ENCODE measurements at regions not wholly inside any gene's neighbourhood (a gene's known extent, or its start where the extent isn't known, plus 50 kb on each side); places are given as distances from the start of the nearest gene placed in this dataset.

- TF ChIP-seq ZBED4 (CRISPR knock-in tag; IDR thresholded peaks at IDR 0.05; ENCODE audit: borderline replicate concordance) = no peak
- no peak for TF ChIP-seq HNF4G (IDR thresholded peaks at IDR 0.05; ENCODE audit: borderline replicate concordance, low read depth, low read length)
- TF ChIP-seq HNF4G (CRISPR knock-in tag; IDR thresholded peaks at IDR 0.05; ENCODE audit: borderline replicate concordance, low read depth) = no peak
- TF ChIP-seq HDAC6 (IDR thresholded peaks at IDR 0.05; ENCODE audit: low read depth, low read length) = no peak
- TF ChIP-seq ZNF274 (CRISPR knock-in tag; IDR thresholded peaks at IDR 0.05) = no peak
- TF ChIP-seq ZNF550 (CRISPR knock-in tag; IDR thresholded peaks at IDR 0.05; ENCODE audit: borderline replicate concordance) = no peak
These were observed 195.4 kb downstream of the ALG10 start (continued) for GRCh38 chr12:34217660-34218059.

GRCh38 chr12:34218193-34219045 lies 196.1 kb downstream of the ALG10 start:
- H4K20me1 ChIP-seq (ENCODE audit: insufficient read depth, low read length) = no peaks in the 10 kb centered on the region
- no peaks in the 10 kb centered on the region for H3K79me2 ChIP-seq (ENCODE audit: insufficient read depth, low read length)
- peak overlapping the region; percentile 68 for H2AFZ ChIP-seq (ENCODE audit: low read length)
- no peaks in the 10 kb centered on the region for H3K36me3 ChIP-seq (replicated peaks in 1 of 2; ENCODE audit: control insufficient read depth in 1 of 2, insufficient read depth in 2 of 2, low read length in 2 of 2)
- H3K4me1 ChIP-seq (ENCODE audit: insufficient read depth, low read length) = no peaks in the 10 kb centered on the region
- no peaks in the 10 kb centered on the region for H3K9me3 ChIP-seq (ENCODE audit: low read length)
- H3K27ac ChIP-seq (ENCODE audit: extremely low read length, insufficient read depth, low read length) = no peak overlapping the region
- DNase-seq (ENCODE audit: low spot score) = peak; percentile 64
- peak; percentile 82 for FAIRE-seq
- no peak overlapping the region for H3K9ac ChIP-seq (ENCODE audit: insufficient read depth, low read depth, low read length)
- peak; percentile 90 for ATAC-seq
- BruUV-seq (replicated peaks) = no TSS peak
- in situ Hi-C loops (cut with HindIII; ENCODE audit: extremely low pct_ligation_motif_present, low pct_unique_long_range_greater_than_20kb) (loop anchor here (5.0 to 25.0 kb wide), 3 partner anchors 96 to 1281 kb away; no protein-coding TSS in a partner anchor), intact Hi-C loops (cut with micrococcal nuclease; ENCODE audit: unreplicated experiment) (loop anchor here (1.0 kb wide), 2 partner anchors 95 to 180 kb away; no protein-coding TSS in a partner anchor)
- peak overlapping the region; percentile 24 to 61 (median 32); a peak in 5 of 6 replicates for H3K4me3 ChIP-seq (replicated peaks in 1 of 3; ENCODE audit: insufficient read depth in 1 of 3, low read depth in 2 of 3, low read length in 3 of 3)
- peak overlapping the region; percentile 77 for H3K4me2 ChIP-seq (ENCODE audit: low read depth, low read length)
- CTCF ChIA-PET (ENCODE audit: low intra/inter-chr PET ratio, low total read pairs) = interaction anchor here (1.9 to 2.2 kb wide), 2 partner anchors 95 to 179 kb away, joined by 18 to 29 read pairs; no protein-coding TSS in a partner anchor
- WGBS (ENCODE audit: low lambda C conversion rate) = 23% methylated on average over 13 of the region's 39 CpGs
- H3K27me3 ChIP-seq (ENCODE audit: control insufficient read depth in 1 of 2, insufficient read depth in 2 of 2, low read length in 2 of 2) = no peaks in the 10 kb centered on the region; a peak in 2 of 5 replicates
- POLR2A ChIA-PET = no interaction called here
- TF ChIP-seq SMC3 (IDR thresholded peaks at IDR 0.05; ENCODE audit: low read length) (peak; percentile 69), HMGXB4 (CRISPR knock-in tag; IDR thresholded peaks at IDR 0.05; ENCODE audit: borderline replicate concordance in 1 of 2, low read depth in 1 of 2) (0 out of 4 replicates have a peak, but pooled peaks of 1 of the 2 experiments have one; percentile 18), ZNF567 (CRISPR knock-in tag; IDR thresholded peaks at IDR 0.05; ENCODE audit: borderline replicate concordance) (no peak), TRIM24 (CRISPR knock-in tag; IDR thresholded peaks at IDR 0.05) (no peak), ZNF720 (CRISPR knock-in tag; IDR thresholded peaks at IDR 0.05) (no peak), ZNF614 (CRISPR knock-in tag; IDR thresholded peaks at IDR 0.05; ENCODE audit: borderline replicate concordance) (no peak)

Data from HepG2 (cell line).